ENCODE measurements at regions not wholly inside any gene's neighbourhood (a gene's known extent, or its start where the extent isn't known, plus 50 kb on each side); places are given as distances from the start of the nearest gene placed in this dataset.
"Not testable (repeated sequence)": the region's sequence is repeated elsewhere in the genome, so short reads cannot be mapped to it uniquely, and the experiment has no call there.

DNA sequence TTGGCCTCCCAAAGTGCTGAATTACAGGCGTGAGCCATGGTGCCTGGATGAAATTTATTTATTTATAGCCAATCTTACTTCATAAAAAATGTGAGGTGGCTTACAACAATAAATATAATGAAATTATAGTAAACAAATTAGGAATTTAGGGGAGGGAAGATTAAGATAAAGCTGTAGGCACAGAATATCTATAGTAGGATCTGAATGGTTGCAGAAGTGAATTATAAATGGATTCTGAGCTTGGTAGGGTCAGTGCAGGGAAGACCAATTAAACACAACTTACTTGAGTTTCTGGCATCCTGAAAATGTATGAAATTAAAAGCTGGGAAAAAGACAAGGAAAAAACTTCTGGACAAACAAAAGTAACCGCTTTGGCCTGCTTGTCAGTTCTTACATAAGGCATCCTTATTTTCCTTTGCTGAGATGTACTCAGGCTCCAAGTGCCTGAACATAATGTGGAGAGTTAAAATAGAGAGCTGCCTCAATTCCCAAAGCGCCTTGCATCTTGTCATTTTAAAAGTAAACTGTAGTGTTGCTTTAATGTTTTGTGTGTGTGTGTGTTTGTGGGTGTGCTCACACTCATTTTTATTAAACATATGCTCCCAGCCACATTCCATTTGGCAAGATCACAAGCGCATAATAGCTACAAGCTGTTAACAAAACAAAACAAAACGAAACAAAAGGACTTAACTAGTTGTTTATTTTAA, 247.3 kb downstream of the S1PR1 start:
- no peak for DNase-seq (ENCODE audit: low read depth in 2 of 2)
- TF ChIP-seq, protein P1, sequence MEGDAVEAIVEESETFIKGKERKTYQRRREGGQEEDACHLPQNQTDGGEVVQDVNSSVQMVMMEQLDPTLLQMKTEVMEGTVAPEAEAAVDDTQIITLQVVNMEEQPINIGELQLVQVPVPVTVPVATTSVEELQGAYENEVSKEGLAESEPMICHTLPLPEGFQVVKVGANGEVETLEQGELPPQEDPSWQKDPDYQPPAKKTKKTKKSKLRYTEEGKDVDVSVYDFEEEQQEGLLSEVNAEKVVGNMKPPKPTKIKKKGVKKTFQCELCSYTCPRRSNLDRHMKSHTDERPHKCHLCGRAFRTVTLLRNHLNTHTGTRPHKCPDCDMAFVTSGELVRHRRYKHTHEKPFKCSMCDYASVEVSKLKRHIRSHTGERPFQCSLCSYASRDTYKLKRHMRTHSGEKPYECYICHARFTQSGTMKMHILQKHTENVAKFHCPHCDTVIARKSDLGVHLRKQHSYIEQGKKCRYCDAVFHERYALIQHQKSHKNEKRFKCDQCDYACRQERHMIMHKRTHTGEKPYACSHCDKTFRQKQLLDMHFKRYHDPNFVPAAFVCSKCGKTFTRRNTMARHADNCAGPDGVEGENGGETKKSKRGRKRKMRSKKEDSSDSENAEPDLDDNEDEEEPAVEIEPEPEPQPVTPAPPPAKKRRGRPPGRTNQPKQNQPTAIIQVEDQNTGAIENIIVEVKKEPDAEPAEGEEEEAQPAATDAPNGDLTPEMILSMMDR (IDR thresholded peaks at IDR 0.05; ENCODE audit: low read depth, low read length), result no peak
- no peak overlapping the region for H3K4me3 ChIP-seq (replicated peaks in 1 of 2; ENCODE audit: low read depth in 2 of 2, low read length in 2 of 2)

DNA sequence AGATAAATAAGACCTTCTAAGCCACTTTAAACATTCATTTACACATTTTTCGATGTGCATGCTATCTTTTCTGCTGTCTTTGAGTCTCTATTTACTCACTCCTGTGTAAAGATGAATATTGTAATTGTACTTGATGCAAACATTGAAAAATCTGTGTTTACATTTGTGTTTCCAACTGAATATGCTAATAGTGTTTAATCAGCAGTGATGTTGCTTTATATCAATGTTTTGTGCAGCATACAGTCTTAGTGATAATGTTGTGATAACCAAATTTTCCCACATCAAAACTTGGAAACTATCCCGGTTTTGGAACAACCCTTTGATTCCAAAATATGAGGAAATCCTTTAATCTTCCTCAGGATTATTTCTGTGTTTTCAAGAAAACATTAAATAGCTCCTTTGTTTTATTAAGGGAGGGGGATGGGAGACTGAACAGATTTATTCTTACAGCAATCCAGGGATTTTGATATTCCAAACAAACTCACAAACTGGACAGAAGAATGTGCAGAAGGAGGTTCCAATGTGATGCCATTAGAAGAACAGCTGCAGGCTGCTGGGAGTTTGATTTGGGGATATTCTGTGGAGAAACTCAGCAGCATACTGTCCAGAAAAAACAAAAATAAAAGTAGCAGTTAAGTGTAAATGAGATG, 248.0 kb downstream of the S1PR1 start:
- no peak overlapping the region for H3K4me3 ChIP-seq (replicated peaks in 1 of 2; ENCODE audit: low read depth in 2 of 2, low read length in 2 of 2)
- DNase-seq (ENCODE audit: low read depth in 2 of 2), result no peak
- TF ChIP-seq, protein P1 (IDR thresholded peaks at IDR 0.05; ENCODE audit: low read depth, low read length), result no peak

DNA sequence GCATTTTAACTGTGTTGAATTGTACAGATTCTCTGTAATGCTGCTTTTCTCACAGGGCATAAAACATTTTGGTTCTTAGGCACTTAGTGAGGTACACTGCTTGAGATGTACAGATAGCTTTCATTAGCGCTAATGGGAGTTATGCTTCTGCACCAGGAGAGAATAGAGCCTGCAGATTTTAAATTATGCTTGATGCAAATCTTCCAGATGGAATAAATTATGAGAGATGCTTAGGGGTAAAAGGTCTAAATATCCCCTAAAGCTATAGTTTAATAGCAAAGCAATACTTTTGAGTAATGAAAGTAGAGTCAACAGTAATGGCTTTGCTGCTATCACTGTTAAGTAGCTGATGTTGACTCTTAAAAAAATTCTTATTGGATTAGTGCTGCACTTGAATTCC, 248.9 kb downstream of the S1PR1 start:
- H3K4me3 ChIP-seq (replicated peaks in 1 of 2; ENCODE audit: low read depth in 2 of 2, low read length in 2 of 2), result no peak overlapping the region
- no peak for DNase-seq (ENCODE audit: low read depth in 2 of 2)
- TF ChIP-seq, protein P1 (IDR thresholded peaks at IDR 0.05; ENCODE audit: low read depth, low read length), result no peak

DNA sequence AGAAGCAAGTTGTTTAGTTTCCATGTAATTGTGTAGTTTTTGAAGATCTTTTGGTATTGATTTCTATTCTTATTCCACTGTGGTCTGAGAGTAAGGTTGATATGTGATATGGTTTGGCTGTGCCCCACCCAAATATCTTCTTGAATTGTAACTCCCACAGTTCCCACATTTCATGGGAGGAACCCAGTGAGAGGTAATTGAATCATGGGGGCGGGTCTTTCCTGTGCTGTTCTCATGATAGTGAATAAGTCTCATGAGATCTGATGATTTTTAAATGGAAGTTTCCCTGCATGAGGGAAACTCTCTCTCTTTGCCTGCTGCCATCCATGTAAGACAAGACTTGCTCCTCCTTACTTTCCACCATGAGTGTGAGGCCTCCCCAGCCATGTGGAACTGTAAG, 255.3 kb downstream of the S1PR1 start:
- H3K4me3 ChIP-seq (replicated peaks in 1 of 2; ENCODE audit: low read depth in 2 of 2, low read length in 2 of 2); DNase-seq (ENCODE audit: low read depth in 2 of 2): not testable (repeated sequence)

DNA sequence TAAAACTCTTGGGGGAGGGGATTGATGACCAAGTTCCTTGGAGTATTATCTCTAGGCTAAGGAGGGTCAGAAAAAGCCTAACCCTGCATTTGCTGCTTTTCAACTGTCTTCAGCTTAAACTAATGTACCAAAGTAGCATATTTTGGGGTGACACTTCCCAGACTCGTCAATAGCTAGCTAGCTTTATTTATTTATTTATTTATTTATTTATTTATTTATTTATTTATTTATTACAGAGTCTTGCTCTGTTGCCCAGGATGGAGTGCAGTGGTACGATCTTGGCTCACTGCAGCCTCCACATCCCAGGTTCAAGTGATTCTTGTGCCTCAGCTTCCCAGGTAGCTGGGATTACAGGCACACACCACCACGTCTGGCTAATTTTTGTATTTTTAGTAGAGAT, 257.1 kb downstream of the S1PR1 start:
- DNase-seq (ENCODE audit: low read depth in 2 of 2), result not testable (repeated sequence)

DNA sequence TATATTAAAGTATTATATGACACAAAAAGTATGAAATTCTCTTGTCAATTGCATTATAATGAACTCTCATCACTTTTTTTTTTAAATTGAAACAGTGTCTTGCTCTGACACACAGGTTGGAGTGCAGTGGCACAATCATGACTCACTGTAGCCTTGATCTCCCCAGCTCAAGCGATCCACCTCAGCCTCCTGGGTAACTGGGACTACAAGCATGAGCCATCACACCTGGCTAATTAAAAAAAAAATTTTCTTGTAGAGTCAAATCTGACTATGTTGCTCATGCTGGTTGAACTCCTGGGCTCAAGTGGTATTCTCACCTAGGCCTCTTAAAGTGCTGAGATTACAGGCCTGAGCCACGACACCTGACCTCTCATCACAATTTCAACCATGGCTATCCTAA, 259.3 kb downstream of the S1PR1 start:
- DNase-seq (ENCODE audit: low read depth in 2 of 2), result no peak
- TF ChIP-seq, protein P1 (IDR thresholded peaks at IDR 0.05; ENCODE audit: low read depth, low read length), result no peak
- H3K4me3 ChIP-seq (replicated peaks in 1 of 2; ENCODE audit: low read depth in 2 of 2, low read length in 2 of 2), result no peak overlapping the region

More for the DNA sequence above, 257.1 kb downstream of the S1PR1 start:
- H3K4me3 ChIP-seq (replicated peaks in 1 of 2; ENCODE audit: low read depth in 2 of 2, low read length in 2 of 2), result not testable (repeated sequence)

DNA sequence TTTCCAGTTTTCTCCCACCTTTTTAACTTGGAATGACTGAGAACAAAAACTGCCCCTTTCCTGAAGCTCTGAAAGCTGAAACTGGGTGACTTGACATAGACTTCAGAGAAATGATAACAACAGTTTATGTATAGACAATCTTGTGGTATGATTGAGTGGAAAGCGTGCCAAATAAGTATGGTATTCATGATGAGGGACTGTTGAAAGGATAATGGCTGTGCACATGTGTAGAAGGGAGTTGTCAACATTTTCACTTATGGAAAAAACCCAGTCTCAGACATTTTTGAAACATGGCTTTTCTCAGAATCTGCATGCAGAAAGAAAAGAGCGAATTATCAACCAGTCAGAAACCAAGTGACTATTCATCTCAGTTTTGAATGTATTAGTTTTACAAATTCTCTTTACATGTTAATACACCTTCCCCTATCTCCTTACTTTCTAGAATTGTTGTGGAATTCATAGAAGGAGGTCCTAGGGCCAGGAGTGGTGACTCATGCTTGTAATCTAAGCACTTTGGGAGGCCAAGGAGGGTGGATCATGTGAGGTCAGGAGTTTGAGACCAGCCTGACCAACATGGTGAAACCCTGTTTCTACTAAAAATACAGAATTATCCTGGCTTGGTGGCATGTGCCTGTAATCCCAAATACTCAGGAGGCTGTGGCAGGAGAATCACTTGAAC, 261.2 kb downstream of the S1PR1 start:
- DNase-seq (ENCODE audit: low read depth in 2 of 2), result no peak
- TF ChIP-seq, protein P1 (IDR thresholded peaks at IDR 0.05; ENCODE audit: low read depth, low read length), result no peak
- H3K4me3 ChIP-seq (replicated peaks in 1 of 2; ENCODE audit: low read depth in 2 of 2, low read length in 2 of 2), result no peak overlapping the region

DNA sequence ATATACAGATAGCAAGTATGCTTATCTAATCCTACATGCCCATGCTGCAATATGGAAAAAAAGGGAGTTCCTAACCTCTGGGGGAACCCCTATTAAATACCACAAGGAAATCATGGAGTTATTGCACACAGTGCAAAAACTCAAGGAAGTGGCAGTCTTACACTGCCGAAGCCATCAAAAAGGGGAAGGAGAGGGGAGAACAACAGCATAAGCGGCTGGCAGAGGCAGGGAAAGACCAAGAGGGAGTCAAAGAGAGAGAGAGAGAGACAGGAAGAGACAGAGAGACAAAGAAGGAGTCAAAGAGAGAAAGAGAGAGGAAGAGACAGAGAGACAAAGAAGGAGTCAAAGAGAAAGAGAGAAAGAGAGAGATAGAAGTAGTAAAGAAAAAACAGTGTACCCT, 267.3 kb downstream of the S1PR1 start:
- H3K4me3 ChIP-seq (replicated peaks in 1 of 2; ENCODE audit: low read depth in 2 of 2, low read length in 2 of 2); DNase-seq (ENCODE audit: low read depth in 2 of 2): not testable (repeated sequence)

DNA sequence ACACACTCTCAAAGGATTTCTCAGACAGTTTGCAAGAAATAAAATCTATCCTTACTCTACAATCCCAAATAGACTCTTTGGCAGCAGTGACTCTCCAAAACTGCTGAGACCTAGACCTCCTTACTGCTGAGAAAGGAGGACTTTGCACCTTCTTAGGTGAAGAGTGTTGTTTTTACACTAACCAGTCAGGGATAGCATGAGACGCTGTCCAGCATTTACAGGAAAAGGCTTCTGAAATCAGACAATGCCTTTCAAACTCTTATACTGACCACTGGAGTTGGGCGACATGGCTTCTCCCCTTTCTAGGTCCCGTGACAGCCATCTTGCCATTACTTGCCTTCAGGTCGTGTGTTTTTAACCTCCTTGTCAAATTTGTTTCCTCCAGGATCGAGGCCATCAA, 268.4 kb downstream of the S1PR1 start:
- not testable (repeated sequence) for H3K4me3 ChIP-seq (replicated peaks in 1 of 2; ENCODE audit: low read depth in 2 of 2, low read length in 2 of 2); DNase-seq (ENCODE audit: low read depth in 2 of 2)

Measured in cardiac fibroblast (primary cell).